NCI-H187 (cell line): ENCODE measurements at regions not wholly inside any gene's neighbourhood (a gene's known extent, or its start where the extent isn't known, plus 50 kb on each side); places are given as distances from the start of the nearest gene placed in this dataset.

Experiments used
- DNase-seq, 2 experiments: peaks; one replicate each; lab custom pipeline; 2025; lab: John Stamatoyannopoulos, UW

DNA sequence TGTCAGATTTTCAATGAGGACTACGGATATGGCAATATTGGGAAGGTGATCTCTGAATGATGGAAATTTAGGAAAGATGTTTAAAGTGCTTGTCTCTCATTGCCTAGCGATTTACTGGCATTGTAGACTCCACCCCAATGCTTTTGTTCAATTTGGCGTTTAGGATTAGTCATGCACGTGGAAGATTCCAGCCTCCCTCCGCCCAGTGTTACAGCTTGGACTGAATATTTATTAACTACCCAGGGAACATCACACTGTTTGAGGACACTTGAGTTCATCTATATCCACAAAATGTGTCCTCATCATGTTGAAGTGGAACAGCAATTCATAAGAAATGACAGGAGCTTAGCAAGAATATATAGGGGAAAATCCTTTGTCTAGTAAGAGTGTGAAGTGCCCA lies 738.8 kb upstream of the RBFOX1 start:
- no peak for DNase-seq

DNA sequence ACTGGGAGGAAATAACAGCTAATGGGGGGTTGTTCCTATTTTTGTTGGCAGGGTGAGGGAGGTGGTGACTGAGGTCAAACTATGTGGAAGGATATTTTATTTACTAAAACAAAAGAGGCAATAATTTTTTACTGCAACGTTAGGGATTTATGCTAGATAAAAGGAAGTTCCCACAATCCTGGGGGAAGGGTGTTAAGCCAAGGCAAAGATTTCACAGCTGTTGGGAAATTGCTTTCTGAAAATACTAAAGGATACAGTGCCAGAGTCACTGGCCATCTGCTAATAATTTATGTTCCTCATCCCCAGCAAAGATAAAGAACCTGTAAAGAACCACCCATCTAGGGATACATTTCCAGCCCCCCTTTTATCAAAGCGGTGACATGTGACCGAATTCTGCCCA lies 756.0 kb upstream of the RBFOX1 start:
- DNase-seq = no peak

DNA sequence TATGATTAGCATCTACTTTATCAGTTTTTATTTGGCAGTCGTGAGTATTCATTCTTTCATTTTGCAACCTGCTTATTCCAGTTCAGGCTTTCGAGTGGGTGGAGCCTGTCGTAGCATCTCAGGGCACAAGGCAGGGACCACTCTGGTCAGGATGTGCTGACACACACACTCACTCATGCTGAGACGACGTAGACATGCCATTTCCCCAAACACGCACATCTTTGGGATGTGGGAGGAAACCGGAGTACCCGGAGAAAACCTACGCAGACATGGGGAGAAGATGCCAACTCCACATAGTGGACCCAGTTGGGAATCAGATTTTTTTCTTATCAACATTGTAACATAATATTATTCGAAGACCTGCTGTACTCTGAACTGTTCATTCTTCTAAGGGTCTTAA lies 756.5 kb upstream of the RBFOX1 start:
- no peak for DNase-seq

GRCh38 chr16:6574146-6574545 lies 758.5 kb upstream of the RBFOX1 start:
- no peak for DNase-seq

GRCh38 chr16:6573577-6573976 lies 759.1 kb upstream of the RBFOX1 start:
- DNase-seq = peak; percentile 23 to 51

DNA sequence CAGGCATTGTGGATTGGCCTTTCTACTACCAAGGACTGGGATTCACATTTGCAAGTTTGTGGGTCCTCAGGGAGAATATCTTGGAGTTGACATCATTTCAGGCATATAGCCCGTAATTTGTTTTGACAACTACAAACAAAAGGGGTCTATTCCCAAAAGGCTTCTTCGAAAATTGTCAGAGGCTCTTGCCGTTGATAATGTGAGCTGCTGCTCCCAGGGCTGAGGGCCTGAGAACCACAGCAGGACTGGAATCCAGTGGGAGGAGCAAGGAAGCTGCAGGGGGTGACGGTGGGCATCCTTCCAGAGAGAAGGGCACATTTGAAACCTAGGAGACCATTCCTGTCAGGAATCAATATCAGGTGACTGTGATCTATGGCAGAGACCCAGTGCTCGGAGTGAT lies 761.6 kb upstream of the RBFOX1 start:
- DNase-seq = no peak

DNA sequence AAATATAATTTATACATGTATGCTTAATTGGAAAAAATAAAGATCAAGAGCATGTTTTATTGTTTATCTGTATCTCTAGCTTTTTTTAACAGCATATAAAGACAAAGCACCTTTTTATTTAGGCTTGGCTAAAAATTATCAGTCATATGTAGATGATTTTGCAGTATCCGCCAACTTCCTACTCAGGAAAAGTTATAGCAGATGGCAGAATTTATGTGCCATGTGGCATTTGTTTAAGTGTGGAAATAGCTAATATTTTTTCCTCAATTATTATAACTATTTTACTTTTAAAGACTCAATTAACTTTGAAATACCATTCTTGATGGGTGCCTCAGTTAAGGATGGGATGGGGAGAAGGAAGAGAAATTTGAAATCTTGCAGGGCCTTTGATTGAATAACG lies 762.1 kb upstream of the RBFOX1 start:
- DNase-seq = no peak

GRCh38 chr16:6562986-6563385 lies 769.7 kb upstream of the RBFOX1 start:
- DNase-seq = no peak

GRCh38 chr16:6560306-6561100 lies 772.1 kb upstream of the RBFOX1 start:
- DNase-seq = peak in 1 of 2 experiments; percentile 18

DNA sequence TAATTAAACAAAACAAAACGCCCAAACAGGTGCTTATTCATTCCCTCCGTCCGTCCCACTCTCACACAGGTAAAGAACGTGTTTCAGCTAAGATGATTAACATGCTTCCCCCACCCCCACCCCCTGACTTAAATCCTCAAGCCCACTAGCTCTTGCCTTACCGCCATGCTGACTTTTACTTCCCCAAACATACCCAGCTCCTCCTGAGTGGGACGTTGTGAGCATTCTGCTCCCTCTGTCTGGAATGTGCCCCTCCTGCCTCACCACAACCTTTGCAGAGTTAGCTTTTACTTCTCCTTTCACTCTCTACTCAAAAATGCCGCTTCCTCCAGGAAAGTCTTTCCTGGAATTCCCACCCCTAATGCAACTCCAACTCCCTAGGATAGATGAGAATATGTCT lies 774.0 kb upstream of the RBFOX1 start:
- DNase-seq = no peak

- peak; percentile 20 to 44 for DNase-seq
Observed at GRCh38 chr16:6558126-6558525, 774.5 kb upstream of the RBFOX1 start.

DNA sequence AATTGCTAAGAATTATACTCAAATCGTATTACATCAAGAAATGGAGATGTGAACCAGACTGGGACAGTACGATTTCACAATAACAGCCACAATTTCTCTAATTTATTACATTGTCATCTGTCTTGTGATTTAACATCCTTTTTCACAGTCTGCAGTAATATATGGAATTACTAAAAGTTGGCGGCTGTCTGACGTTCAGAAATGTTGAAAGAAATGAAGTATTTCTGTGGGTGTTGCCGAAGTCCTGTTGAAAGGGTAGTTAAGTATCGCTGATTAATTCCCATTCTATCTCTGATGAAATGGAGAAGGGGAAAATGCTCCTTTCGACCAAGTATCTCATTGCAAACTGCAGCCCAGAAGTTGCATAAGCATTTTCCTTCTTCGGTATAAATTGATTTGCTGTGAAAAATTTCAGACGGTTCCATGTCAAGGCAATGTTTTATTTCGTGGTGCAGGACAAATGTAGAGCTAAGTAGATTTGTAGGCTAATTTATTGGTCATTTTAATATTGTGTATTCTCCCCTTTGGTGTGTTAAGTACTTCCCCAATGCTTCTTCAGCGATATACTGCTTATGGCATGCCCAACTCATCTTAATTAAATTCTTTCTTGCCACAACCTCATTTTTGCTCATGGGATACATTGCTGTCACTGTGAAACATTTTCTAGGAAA lies 775.2 kb upstream of the RBFOX1 start:
- DNase-seq = no peak

GRCh38 chr16:6549415-6549814 lies 783.2 kb upstream of the RBFOX1 start:
- DNase-seq = no peak

DNA sequence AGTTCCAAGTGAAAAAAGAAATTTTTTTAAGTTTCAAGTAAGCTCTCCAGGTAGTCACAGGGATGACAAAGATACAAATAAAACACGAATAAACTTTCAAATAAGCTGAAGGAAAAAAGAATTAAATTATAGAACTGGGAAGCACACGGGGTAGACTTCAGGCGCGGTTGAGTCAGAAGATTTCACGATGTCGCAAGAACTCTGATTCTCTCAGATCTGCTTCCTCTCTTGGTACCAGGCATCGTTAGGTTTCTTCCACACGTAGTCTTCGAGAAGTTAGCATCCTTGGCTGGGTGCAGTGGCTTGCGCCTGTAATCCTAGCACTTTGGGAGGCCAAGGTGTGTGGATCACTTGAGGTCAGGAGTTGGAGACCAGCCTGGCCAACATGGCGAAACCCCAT lies 784.1 kb upstream of the RBFOX1 start:
- DNase-seq = no peak

- no peak for DNase-seq
Observed at GRCh38 chr16:6547131-6547530, 785.5 kb upstream of the RBFOX1 start.

DNA sequence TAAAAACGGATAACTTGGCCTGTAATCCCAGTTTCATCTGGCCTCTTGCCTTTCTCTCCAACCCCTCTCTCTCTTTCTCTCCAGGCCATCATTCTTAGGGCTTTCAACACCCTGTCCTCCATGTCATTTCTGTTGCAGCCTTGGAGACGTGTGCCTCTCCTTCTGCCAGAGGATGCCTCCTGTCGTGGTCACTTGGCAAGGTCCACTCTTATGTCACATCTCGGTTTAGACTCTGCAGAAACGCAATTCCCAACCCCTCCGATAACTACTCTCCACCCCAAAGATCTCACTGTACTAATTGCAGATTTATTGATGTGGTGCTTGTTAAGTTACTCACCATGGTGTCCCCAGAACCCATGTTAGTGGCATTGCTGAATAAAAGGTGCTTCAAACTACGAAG lies 787.3 kb upstream of the RBFOX1 start:
- DNase-seq = no peak

DNA sequence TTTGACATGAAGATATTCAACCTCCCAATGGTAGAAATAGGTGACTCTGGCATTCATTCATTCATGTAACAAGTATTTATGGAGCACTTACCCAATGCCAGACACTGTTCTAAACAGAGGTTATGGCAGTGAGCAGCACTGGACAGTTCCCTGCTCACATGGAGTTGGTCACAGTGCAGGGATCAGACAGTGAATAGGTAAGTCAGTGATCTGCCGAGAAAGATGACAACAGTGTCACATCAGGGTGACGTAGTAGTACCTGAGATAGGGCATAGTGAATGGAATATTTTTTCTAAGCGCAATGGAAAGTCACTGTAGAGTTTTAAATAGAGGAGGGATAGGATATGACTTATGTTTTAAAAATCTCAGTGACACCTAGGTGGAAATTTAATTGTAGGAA lies 791.4 kb upstream of the RBFOX1 start:
- no peak for DNase-seq

- no peak for DNase-seq
Observed at GRCh38 chr16:6536411-6536810, 796.2 kb upstream of the RBFOX1 start.

DNA sequence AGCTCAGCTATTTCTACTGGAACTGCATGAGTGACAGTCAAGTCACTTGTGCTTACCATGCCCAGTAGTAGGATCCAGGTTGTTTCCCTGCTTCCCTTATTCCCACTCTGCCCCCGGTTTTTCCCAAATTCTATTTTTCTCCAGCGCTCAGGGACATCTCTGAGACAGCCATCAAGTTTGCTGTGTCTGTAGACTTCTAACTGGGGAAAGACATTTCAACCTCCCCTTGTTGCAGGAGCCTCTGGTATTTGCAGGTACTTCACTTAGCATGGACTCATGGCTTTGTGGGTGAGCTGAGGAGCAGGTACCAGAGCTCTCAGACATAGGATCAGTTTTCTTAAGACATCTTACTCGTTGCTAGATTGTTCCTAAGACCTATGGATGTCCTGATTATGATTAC lies 801.6 kb upstream of the RBFOX1 start:
- DNase-seq = no peak

DNA sequence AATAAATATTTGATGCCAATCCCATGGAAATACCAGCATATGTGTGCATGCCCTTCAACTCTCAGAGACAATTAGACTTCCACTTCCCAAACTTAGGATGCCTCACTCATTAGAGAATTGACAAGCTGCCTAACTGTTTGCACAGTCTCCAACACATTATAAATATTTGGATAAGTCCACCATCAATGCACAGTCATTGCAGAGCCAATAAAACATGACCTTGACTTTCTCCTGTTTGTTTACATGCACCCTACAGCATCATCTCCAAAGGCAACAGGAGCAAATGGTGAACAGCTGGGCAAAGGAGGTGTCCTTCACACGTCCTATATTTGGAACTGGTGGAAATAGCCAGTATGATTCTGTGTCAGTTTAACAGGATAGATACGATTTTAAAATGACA lies 804.4 kb upstream of the RBFOX1 start:
- DNase-seq = no peak

- DNase-seq = peak; percentile 44 to 69
Observed at GRCh38 chr16:6527646-6528045, 805.0 kb upstream of the RBFOX1 start.

GRCh38 chr16:6524501-6524900 lies 808.1 kb upstream of the RBFOX1 start:
- no peak for DNase-seq

GRCh38 chr16:6517020-6517720 lies 815.5 kb upstream of the RBFOX1 start:
- no peak for DNase-seq
